G401 (cell line): ENCODE measurements at regions not wholly inside any gene's neighbourhood (a gene's known extent, or its start where the extent isn't known, plus 50 kb on each side); places are given as distances from the start of the nearest gene placed in this dataset.

Experiments
- DNase-seq: peaks from one replicate; pipeline ENCODE4 v3.0.0-alpha.2; 2015; ENCODE audit warnings: low spot score
- in situ Hi-C: cut with HindIII; loops from 2 replicates; pipeline ENCODE4 v1.10.0; 2016; ENCODE audit warnings: low sequenced_read_pairs, mixed read lengths

DNA sequence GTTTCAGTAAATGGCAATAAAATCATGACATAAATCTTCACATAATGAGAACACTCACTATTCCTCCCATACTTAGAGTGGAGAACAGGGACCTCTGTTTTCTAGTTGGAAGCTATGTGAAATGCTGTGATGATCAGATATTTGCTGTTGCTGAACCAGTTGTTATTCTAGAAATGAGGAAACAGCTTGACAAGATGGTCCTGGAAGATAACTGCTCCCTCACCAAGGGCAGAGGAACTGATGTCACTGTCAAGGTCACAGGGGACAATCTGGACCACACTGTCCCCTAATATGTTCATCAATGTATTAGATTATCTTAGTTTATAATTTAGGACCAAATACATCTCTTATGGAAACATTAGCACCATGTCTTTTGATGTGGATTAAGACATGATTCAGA lies 1173.3 kb downstream of the PCDH17 start:
- in situ Hi-C loops, result no loop called here
- DNase-seq, result no peak

- in situ Hi-C loops, result no loop called here
- no peak for DNase-seq
These were observed 1174.9 kb downstream of the PCDH17 start for GRCh38 chr13:58806401-58806800.

DNA sequence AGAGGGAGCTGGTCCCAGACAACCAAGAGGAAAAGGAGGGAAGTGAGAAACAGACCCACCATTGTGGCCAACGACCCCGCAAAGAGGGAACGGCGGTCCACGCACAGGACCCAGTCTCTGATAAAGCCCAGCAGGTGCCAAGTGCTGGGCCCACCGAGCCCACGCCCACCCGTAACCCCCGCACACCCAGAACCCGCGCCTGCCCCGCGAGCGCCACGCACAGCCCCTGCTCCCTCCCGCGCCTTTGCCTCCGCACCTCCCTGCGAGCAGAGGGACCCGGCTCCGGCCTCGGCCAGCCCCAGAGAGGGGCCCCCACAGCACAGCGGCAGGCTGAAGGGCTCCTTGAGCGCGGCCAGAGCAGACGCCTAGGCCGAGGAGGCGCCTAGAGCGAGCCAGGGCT lies 1192.2 kb downstream of the PCDH17 start:
- no peak for DNase-seq
- in situ Hi-C loops, result no loop called here

GRCh38 chr13:58827904-58828303 lies 1196.4 kb downstream of the PCDH17 start:
- in situ Hi-C loops, result no loop called here
- DNase-seq, result no peak

DNA sequence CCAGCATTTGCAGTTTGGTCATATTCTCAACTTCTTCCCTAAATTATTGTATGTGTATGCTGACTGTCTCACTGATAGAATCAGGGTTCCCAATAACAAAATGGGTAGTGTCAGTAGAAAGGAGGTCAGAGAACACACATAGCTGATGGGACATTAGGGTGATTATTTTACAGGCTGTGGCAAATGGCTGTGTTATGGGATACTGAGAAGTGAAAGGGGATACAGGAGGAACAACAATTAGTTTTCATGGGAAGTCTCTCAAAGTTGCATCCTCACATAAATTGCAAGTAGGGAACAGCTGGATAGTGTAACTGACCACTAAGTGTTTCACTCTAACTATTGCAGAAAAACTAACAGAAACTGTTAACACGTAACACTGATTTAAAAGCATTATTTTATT lies 1199.3 kb downstream of the PCDH17 start:
- in situ Hi-C loops, result no loop called here
- no peak for DNase-seq

DNA sequence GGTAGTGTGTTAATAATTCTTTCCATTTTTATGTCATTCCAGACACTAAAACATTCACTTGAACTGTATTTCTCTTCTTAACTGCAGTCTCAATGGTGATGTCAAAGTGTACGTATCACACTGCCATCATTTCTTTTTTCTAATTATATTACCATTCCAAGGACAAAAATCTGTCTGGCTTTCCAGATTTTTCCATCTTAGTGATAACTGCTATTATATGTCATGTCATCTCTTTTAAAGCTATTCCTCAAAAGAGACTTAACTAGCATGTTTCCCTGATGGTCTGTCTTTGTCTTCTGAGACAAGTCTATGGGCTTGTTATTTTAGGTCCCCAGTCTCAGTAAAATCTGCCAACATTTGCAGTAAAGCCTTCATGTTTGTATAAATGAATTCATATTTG lies 1207.1 kb downstream of the PCDH17 start:
- in situ Hi-C loops, result no loop called here
- DNase-seq, result no peak

DNA sequence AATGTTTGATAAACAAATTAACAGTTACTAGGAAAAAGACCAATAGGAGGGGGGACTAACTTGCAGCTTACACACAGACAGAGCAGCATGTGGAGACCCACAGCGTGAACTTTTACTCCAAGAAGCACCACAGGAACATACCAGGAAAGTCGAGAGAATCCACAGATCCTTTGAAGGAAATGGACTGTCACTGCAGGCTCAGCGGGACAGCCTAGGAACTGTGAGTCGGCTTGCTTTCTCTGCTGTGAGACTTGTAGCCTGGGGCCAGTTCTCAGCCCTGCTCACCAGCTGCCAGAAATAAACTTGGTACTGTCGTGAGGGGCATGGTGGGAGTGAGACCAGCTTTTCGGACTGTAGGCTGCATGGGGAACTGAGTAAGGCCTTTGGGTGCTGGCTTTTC lies 1211.5 kb downstream of the PCDH17 start:
- DNase-seq, result no peak
- in situ Hi-C loops, result no loop called here

DNA sequence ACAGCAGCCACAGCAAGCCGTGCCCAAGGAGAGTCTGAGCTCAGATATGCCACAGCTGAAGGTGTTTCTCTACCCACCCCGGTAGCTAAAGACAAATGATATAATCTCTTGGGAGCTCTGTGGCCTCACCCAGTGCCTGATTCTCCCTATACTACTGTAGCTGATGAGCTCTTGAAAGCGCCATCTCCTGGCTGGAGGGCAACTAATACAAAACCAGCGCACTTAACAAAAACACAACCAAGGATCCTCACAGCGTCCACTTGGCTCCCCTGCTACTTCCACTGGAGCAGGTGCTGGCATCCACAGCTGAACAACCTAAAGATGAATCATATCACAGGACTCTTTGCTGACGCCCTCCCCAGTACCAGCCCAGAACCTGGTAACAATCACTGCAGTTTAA lies 1212.0 kb downstream of the PCDH17 start:
- in situ Hi-C loops, result no loop called here
- DNase-seq, result no peak

DNA sequence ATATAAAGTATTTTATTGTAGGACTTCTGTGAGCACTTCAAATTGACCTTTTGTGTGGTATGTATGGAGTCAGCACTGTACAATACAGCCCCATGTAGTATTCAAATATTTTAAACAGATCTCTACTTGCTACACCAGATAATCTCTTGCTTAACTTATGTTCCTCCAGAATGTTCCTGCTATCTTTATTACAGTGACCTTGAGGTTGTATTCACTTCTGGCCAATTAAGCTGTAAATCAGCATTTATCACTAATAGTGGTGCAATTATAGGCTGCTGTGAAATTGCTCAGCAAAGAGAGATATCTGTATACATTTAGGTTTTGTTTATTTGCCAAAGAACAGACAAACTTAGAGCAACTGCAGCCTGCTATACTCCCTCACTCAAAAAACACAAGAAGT lies 1218.6 kb downstream of the PCDH17 start:
- DNase-seq, result no peak
- in situ Hi-C loops, result no loop called here

DNA sequence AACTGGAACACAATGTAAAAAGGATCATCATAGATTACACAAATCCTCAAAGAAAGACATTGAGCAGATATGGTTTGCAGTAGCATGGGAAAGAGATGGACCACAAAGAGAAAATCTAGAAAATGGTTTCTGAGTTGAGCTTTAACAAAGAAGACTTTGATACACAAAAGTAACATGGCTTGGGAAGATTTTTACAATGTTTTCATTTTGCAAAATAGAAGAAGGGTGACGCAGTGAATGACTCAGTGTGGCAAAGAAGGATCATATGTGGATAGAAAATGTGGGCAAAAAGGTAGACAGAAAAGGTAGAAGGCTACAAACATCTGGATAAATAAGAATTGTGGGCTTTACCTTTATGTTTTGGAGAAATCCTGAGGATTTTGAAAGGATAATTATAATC lies 1220.5 kb downstream of the PCDH17 start:
- DNase-seq, result no peak
- in situ Hi-C loops, result no loop called here

GRCh38 chr13:58855283-58855682 lies 1223.7 kb downstream of the PCDH17 start:
- in situ Hi-C loops, result no loop called here
- no peak for DNase-seq

- DNase-seq, result no peak
- in situ Hi-C loops, result no loop called here
These were observed 1227.4 kb downstream of the PCDH17 start for GRCh38 chr13:58858870-58859371.

GRCh38 chr13:58865286-58865685 lies 1233.7 kb downstream of the PCDH17 start:
- DNase-seq, result no peak
- in situ Hi-C loops, result no loop called here

DNA sequence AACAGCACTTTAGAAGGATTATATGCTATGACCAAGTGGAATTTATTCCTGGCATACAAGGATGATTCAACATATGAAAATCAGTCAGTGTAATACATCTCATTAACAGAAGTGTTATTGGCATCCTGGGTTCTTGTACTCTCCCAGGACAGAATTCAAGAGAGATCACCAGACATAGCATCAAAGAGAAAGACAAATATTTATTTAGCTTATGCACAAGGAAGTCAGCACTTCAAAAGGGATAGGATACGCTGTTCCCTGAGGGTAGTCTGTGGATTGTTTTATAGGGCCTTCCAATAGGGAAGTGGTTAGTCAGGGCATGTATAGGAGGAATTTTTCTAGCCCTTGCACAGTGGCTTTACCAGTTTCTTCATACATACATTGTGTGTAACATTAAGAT lies 1238.0 kb downstream of the PCDH17 start:
- no peak for DNase-seq
- in situ Hi-C loops, result no loop called here

DNA sequence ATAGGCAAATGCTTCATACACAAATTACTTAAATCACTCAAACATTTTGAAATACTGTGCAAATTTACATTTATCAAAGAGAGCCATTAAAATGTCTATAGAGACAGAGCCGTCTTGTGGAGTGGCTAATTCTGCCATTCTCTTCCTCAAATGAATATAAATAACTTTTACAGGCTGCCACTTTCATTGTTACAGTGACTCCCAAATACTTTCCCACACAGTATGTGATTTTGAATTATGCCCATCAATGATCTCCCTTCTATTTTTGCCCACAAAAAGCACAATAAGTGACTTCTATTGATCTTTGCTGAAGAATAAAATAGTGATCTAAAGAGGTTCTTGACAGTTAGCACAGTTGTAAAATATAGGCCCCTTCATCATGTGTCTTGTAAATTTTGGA lies 1244.9 kb downstream of the PCDH17 start:
- in situ Hi-C loops, result no loop called here

GRCh38 chr13:58879114-58879513 lies 1247.6 kb downstream of the PCDH17 start:
- in situ Hi-C loops, result no loop called here

More for the DNA sequence above, 1244.9 kb downstream of the PCDH17 start:
- no peak for DNase-seq

DNA sequence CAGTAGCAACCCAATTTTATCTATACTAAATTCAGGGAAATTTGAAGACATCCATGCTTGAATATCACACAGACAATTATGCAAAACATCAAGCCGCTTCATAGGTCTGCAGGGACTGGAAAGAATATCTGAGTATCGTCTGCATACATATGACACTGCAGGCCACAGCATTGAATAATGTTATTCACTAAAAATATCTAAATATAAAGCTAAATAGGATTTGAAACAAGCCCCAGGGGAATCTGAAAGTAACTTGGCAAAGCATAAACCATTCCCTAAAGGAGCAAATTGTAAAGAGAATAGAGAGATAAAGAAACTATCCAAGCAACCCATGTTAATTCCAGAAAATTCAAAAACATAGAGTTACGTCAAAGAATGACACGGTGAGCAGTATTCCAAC lies 1251.0 kb downstream of the PCDH17 start:
- in situ Hi-C loops, result no loop called here
- no peak for DNase-seq

More at GRCh38 chr13:58879114-58879513, 1247.6 kb downstream of the PCDH17 start:
- no peak for DNase-seq

- in situ Hi-C loops, result no loop called here
- no peak for DNase-seq
These were observed 1251.9 kb downstream of the PCDH17 start for GRCh38 chr13:58883405-58883804.

GRCh38 chr13:58884353-58885209 lies 1253.0 kb downstream of the PCDH17 start:
- in situ Hi-C loops, result no loop called here
- no peak for DNase-seq

DNA sequence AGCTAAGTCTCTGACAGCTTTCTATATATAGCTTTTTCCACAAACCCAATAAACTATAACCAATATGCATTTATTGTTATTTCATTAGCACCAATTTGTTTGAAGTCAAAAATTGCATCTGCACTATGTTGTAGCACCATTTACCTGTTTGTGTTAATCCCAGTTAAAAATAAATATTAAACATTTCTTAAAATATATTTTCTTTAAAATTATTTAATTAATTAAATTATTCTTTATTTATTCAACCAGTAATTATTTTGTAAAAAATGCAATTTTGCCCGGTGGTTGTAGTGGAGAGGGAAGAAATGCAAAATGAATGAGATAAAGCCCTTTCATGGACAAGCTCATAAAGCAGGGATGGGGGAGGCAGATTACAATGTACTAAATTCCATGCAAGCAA lies 1257.9 kb downstream of the PCDH17 start:
- in situ Hi-C loops, result no loop called here
- no peak for DNase-seq

DNA sequence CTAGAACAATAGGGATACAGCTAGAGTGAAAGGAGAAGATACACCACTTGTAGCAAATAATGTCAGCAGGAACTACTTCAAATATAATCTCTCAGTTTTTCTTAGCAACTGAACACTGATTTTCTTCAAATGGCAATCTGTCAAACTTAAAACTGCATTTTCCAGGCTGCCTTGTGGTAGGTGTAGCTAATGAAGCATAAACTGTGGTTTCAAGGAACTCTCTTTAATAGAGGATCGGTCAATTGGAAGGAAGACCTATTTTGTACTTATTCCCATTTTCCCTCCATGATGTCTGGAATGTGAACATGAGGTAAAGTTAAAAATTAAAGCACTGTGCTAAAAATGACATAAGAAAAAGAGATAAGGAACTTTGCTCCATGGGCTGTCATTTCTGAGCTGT lies 1261.9 kb downstream of the PCDH17 start:
- DNase-seq, result no peak
- in situ Hi-C loops, result no loop called here
